PC-3 (cell line): ENCODE measurements at regions not wholly inside any gene's neighbourhood (a gene's known extent, or its start where the extent isn't known, plus 50 kb on each side); places are given as distances from the start of the nearest gene placed in this dataset.

ENCODE experiments used
- EZH2 ChIP-seq: fragments of 300-600 bp; sonication (generic); IDR thresholded peaks from one replicate; pipeline ENCODE4 v1.6.1; 2017; ENCODE audit warnings: antibody characterized with exemption, mild to moderate bottlenecking, low read length; ENCODE audit not compliant: unreplicated experiment
- EZH2phosphoT487 ChIP-seq: fragments of 300-600 bp; sonication (generic); IDR thresholded peaks from 2 replicates; pipeline ENCODE4 v1.6.1; 2018; ENCODE audit warnings: mild to moderate bottlenecking, antibody characterized with exemption, low read length, borderline replicate concordance
- TF ChIP-seq, protein P1 (sequence below): fragments of 300-600 bp; sonication (generic); conservative IDR thresholded peaks from 2 replicates; pipeline ENCODE4 v1.5.1; 2017; ENCODE audit warnings: antibody characterized with exemption, low read depth, mild to moderate bottlenecking, low read length

DNA sequence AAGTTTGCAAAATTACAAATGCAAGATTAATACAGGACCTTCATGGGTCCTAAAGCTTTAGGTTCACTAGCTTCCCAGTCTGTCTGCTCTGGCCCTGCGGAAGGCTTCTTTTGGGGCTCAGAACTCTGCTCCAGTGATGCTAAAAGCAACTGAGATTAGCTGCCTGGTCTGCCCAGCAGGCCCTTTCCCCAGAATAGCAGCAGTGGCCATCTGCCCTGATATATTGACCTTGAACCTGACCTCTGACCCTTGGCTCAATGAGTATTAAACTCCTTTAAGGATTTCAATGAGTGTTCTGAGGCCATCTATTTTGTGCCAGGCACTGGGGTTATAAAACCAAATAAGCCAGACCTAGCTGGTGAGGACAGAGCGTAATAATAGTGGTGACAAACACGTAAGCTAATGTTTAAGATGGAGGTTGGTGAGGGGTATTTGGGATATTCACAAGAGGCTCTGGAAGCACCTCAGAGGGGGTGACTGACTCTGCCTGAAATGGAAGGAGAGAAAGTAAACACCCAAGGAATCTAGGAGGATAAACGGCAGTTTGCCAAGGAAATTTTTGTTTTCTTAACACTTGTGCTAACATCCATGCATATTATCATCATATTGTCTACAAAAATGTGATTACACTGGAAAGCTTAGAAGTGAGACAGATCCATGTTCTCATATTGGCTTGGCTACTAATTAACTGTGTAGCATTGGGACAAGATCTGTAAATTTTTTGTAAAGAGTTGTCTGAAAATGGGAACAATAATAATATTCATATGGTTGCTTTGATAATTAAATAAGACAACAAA lies 50.4 kb upstream of the LCLAT1 start:
- TF ChIP-seq, protein P1, sequence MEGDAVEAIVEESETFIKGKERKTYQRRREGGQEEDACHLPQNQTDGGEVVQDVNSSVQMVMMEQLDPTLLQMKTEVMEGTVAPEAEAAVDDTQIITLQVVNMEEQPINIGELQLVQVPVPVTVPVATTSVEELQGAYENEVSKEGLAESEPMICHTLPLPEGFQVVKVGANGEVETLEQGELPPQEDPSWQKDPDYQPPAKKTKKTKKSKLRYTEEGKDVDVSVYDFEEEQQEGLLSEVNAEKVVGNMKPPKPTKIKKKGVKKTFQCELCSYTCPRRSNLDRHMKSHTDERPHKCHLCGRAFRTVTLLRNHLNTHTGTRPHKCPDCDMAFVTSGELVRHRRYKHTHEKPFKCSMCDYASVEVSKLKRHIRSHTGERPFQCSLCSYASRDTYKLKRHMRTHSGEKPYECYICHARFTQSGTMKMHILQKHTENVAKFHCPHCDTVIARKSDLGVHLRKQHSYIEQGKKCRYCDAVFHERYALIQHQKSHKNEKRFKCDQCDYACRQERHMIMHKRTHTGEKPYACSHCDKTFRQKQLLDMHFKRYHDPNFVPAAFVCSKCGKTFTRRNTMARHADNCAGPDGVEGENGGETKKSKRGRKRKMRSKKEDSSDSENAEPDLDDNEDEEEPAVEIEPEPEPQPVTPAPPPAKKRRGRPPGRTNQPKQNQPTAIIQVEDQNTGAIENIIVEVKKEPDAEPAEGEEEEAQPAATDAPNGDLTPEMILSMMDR: no peak
- no peak for TF ChIP-seq EZH2
- no peak for TF ChIP-seq EZH2phosphoT487
